ENCODE measurements at regions not wholly inside any gene's neighbourhood (a gene's known extent, or its start where the extent isn't known, plus 50 kb on each side); places are given as distances from the start of the nearest gene placed in this dataset.

- no peak for DNase-seq
These were observed 81.8 kb upstream of the DAP start for GRCh38 chr5:10842823-10843222.

- no peak for DNase-seq
These were observed 79.0 kb upstream of the DAP start for GRCh38 chr5:10839916-10840599.

GRCh38 chr5:10839118-10839517, 78.1 kb upstream of the DAP start:
- no peak for DNase-seq

GRCh38 chr5:10838038-10838437, 77.0 kb upstream of the DAP start:
- no peak for DNase-seq

GRCh38 chr5:10836986-10837385, 76.0 kb upstream of the DAP start:
- no peak for DNase-seq

GRCh38 chr5:10834695-10835094, 73.7 kb upstream of the DAP start:
- DNase-seq, result no peak

- no peak for DNase-seq
These were observed 72.0 kb upstream of the DAP start for GRCh38 chr5:10832987-10833386.

GRCh38 chr5:10832421-10832820, 71.4 kb upstream of the DAP start:
- no peak for DNase-seq

GRCh38 chr5:10831419-10831818, 70.4 kb upstream of the DAP start:
- DNase-seq, result no peak

- no peak for DNase-seq
These were observed 67.2 kb upstream of the DAP start for GRCh38 chr5:10828241-10828640.

- DNase-seq, result no peak
These were observed 66.5 kb upstream of the DAP start for GRCh38 chr5:10827571-10827970.

- no peak for DNase-seq
These were observed 65.9 kb upstream of the DAP start for GRCh38 chr5:10826971-10827370.

- no peak for DNase-seq
These were observed 65.0 kb upstream of the DAP start for GRCh38 chr5:10825897-10826644.

GRCh38 chr5:10812218-10812617, 51.2 kb upstream of the DAP start:
- no peak for DNase-seq

All from AML-193 (cell line).